HCT116 (cell line): ENCODE measurements at regions not wholly inside any gene's neighbourhood (a gene's known extent, or its start where the extent isn't known, plus 50 kb on each side); places are given as distances from the start of the nearest gene placed in this dataset.

Experiments
- ATAC-seq: fragments of 200-7000 bp; cut with Tn5 transposase; 2 replicates; pipeline ENCODE4 v1.9.1; 2020; ENCODE audit warnings: mild to moderate bottlenecking, moderate library complexity
- BruUV-seq: library from RNA; stranded (reverse); fragments of 400-500 nt; replicated peaks from 2 replicates; lab custom pipeline; 2021; lab: Mats Ljungman, UMichigan
- CTCF ChIA-PET: fragments of 300-600 bp; sonication (Branson Sonifier 250); formaldehyde crosslinking; loops from one replicate; lab custom pipeline; 2021; ENCODE audit warnings: antibody characterized with exemption; lab: Charles Lee
- POLR2A ChIA-PET: fragments of 300-600, 350-600 bp; sonication (Branson Sonifier 250); formaldehyde crosslinking; loops from one replicate; lab custom pipeline; 2021; ENCODE audit warnings: antibody characterized with exemption; lab: Charles Lee
- RAD21 ChIA-PET, 2 experiments: fragments of 300-600 bp; sonication (Branson Sonifier 250); formaldehyde crosslinking; loops; one replicate each; lab custom pipeline; 2023; ENCODE audit warnings: low total read pairs in 2 of 2; ENCODE audit not compliant: uncharacterized antibody in 2 of 2, unreplicated experiment in 2 of 2, low non-redundant PET in 1 of 2; lab: Charles Lee
- DNase-seq: peaks from one replicate; pipeline ENCODE4 v3.0.0-alpha.2; 2010; ENCODE audit warnings: low read depth, low spot score
- H2AFZ ChIP-seq: fragments of 200-600 bp; shearing (Covaris generic), sonication (generic); 2 replicates; pipeline ENCODE4 v1.6.1; 2017; ENCODE audit warnings: low read depth, mixed run types, mixed read lengths, antibody characterized with exemption, low read length; ENCODE audit not compliant: poor library complexity, severe bottlenecking
- H3K27ac ChIP-seq: 2 replicates; pipeline ENCODE4 v1.5.1; 2012; ENCODE audit warnings: low read depth, low read length
- H3K27me3 ChIP-seq: fragments of 200-600 bp; sonication (generic); 2 replicates; pipeline ENCODE4 v1.6.1; 2016; ENCODE audit warnings: mixed run types, low read length, mixed read lengths; ENCODE audit not compliant: insufficient read depth
- H3K36me3 ChIP-seq, 2 experiments: fragments of 200-500 bp in 1 of 2; fragments of 200-600 bp in 1 of 2; sonication (Bioruptor generic) in 1 of 2; sonication (generic) in 1 of 2; 2 replicates each; pipeline versions ENCODE4 v1.5.1 to v1.6.1; 2014 to 2016; ENCODE audit warnings: low read length in 2 of 2, inconsistent platforms in 1 of 2, mixed read lengths in 1 of 2, mixed run types in 1 of 2; ENCODE audit not compliant: insufficient read depth in 2 of 2, control insufficient read depth in 1 of 2
- H3K4me1 ChIP-seq, 2 experiments: fragments of 200-600 bp in 1 of 2; sonication (generic) in 1 of 2; 2 replicates each; pipeline versions ENCODE4 v1.5.1 to v1.6.1; 2012 to 2017; ENCODE audit warnings: low read length in 2 of 2, inconsistent platforms in 1 of 2, mild to moderate bottlenecking in 1 of 2, mixed read lengths in 1 of 2, mixed run types in 1 of 2, moderate library complexity in 1 of 2; ENCODE audit not compliant: insufficient read depth in 2 of 2, control insufficient read depth in 1 of 2
- H3K4me2 ChIP-seq: fragments of 200-600 bp; sonication (generic); 2 replicates; pipeline ENCODE4 v1.6.1; 2017; ENCODE audit warnings: mixed run types, low read length, mixed read lengths
- H3K4me3 ChIP-seq, 2 experiments: fragments of 200-600 bp in 1 of 2; sonication (generic) in 1 of 2; replicated peaks in 1 of 2; 2 replicates each; pipeline ENCODE4 v1.5.1; 2011 to 2016; ENCODE audit warnings: low read length in 2 of 2, control low read depth in 1 of 2, low read depth in 1 of 2, mild to moderate bottlenecking in 1 of 2, mixed read lengths in 1 of 2, mixed run types in 1 of 2
- H3K79me2 ChIP-seq: fragments of 200-600 bp; sonication (generic); 2 replicates; pipeline ENCODE4 v1.6.1; 2017; ENCODE audit warnings: mild to moderate bottlenecking, mixed run types, low read length, moderate library complexity, mixed read lengths; ENCODE audit not compliant: insufficient read depth
- H3K9ac ChIP-seq: fragments of 200-600 bp; sonication (generic); 2 replicates; pipeline ENCODE4 v1.6.1; 2016; ENCODE audit warnings: low read length, mixed read lengths
- H3K9me2 ChIP-seq: fragments of 200-600 bp; sonication (generic), shearing (Covaris generic); 2 replicates; pipeline ENCODE4 v1.6.1; 2017; ENCODE audit warnings: mixed run types, mild to moderate bottlenecking, moderate library complexity; ENCODE audit not compliant: insufficient read depth
- H3K9me3 ChIP-seq, 2 experiments: fragments of 200-500 bp in 1 of 2; fragments of 200-600 bp in 1 of 2; sonication (Bioruptor generic) in 1 of 2; sonication (generic) in 1 of 2; 2 replicates each; pipeline ENCODE4 v1.6.1; 2014 to 2017; ENCODE audit warnings: low read length in 2 of 2, mixed read lengths in 2 of 2, inconsistent platforms in 1 of 2, low read depth in 1 of 2, mild to moderate bottlenecking in 1 of 2, mixed run types in 1 of 2, moderate library complexity in 1 of 2; ENCODE audit not compliant: control insufficient read depth in 1 of 2, insufficient read depth in 1 of 2
- H4K20me1 ChIP-seq: fragments of 200-600 bp; sonication (generic), shearing (Covaris generic); 2 replicates; pipeline ENCODE4 v1.6.1; 2017; ENCODE audit warnings: mixed run types, mild to moderate bottlenecking, moderate library complexity; ENCODE audit not compliant: insufficient read depth
- ATF3 ChIP-seq: IDR thresholded peaks from 2 replicates; pipeline ENCODE4 v1.6.1; 2012
- CBX3 ChIP-seq: IDR thresholded peaks from 2 replicates; pipeline ENCODE4 v1.6.1; 2012; ENCODE audit warnings: low read depth
- CEBPB ChIP-seq: IDR thresholded peaks from 2 replicates; pipeline ENCODE4 v1.6.1; 2012; ENCODE audit warnings: low read depth
- ELF1 ChIP-seq: IDR thresholded peaks from 2 replicates; pipeline ENCODE4 v1.6.1; 2012; ENCODE audit warnings: low read depth, borderline replicate concordance
- POLR2A ChIP-seq: IDR thresholded peaks from 2 replicates; pipeline ENCODE4 v1.7.0; 2011; ENCODE audit warnings: borderline replicate concordance; ENCODE audit not compliant: insufficient read depth, insufficient read length; ENCODE audit errors: extremely low read depth
- POLR2AphosphoS5 ChIP-seq: IDR thresholded peaks from 2 replicates; pipeline ENCODE4 v1.6.1; 2011; ENCODE audit warnings: mild to moderate bottlenecking, low read depth, low read length, moderate library complexity
- RAD21 ChIP-seq: IDR thresholded peaks from 2 replicates; pipeline ENCODE4 v1.6.1; 2012; ENCODE audit warnings: low read depth, mild to moderate bottlenecking
- SIN3A ChIP-seq: IDR thresholded peaks from 2 replicates; pipeline ENCODE4 v1.6.1; 2012; ENCODE audit warnings: low read depth
- SRF ChIP-seq: IDR thresholded peaks from 2 replicates; pipeline ENCODE4 v1.6.1; 2012; ENCODE audit warnings: low read depth
- ZFX ChIP-seq: fragments of 450-650 bp; IDR thresholded peaks from 2 replicates; pipeline ENCODE4 v1.6.1; 2017
- ZNF274 ChIP-seq: fragments of 200-500 bp; sonication (Bioruptor generic); IDR thresholded peaks from 2 replicates; pipeline ENCODE4 v1.6.1; 2014; ENCODE audit warnings: mild to moderate bottlenecking, low read depth, low read length, inconsistent platforms
- intact Hi-C: fragments of 100-400 bp; cut with micrococcal nuclease; formaldehyde crosslinking; loops from 2 replicates; pipeline ENCODE4 v1.10.0; 2022
- TF ChIP-seq, protein P1 (sequence below): IDR thresholded peaks from 2 replicates; pipeline ENCODE4 v1.6.1; 2012
- TF ChIP-seq, protein P2 (sequence below): IDR thresholded peaks from 2 replicates; pipeline ENCODE4 v1.6.1; 2011; ENCODE audit warnings: mild to moderate bottlenecking, low read length, moderate library complexity; ENCODE audit not compliant: insufficient replicate concordance; ENCODE audit errors: extremely low read depth

- CTCF ChIA-PET = no interaction called here
- no peaks in the 10 kb centered on the region for H3K36me3 ChIP-seq
- TF ChIP-seq ATF3 = no peak
- no peak for TF ChIP-seq CEBPB
- no peak for TF ChIP-seq RAD21
- no peak for ATAC-seq
- intact Hi-C loops = no loop called here
- H3K27me3 ChIP-seq = no peaks in the 10 kb centered on the region
- H3K79me2 ChIP-seq = no peaks in the 10 kb centered on the region
- no peak overlapping the region for H3K27ac ChIP-seq
- RAD21 ChIA-PET = no interaction called here
- H4K20me1 ChIP-seq = no peaks in the 10 kb centered on the region
- H3K9ac ChIP-seq = no peak overlapping the region
- no peak overlapping the region for H2AFZ ChIP-seq
- H3K4me2 ChIP-seq = no peak overlapping the region
- DNase-seq = no peak
- no peaks in the 10 kb centered on the region for H3K9me2 ChIP-seq
- H3K4me3 ChIP-seq = no peak overlapping the region
- H3K4me1 ChIP-seq = no peaks in the 10 kb centered on the region
- POLR2A ChIA-PET = no interaction called here
- H3K9me3 ChIP-seq = no peaks in the 10 kb centered on the region
- BruUV-seq = no TSS peak
Observed at GRCh38 chr5:60223342-60223741, 329.8 kb upstream of the PDE4D start.

GRCh38 chr5:60219921-60220320 is 326.4 kb upstream of the PDE4D start:
- no peak for ATAC-seq
- H3K36me3 ChIP-seq = no peaks in the 10 kb centered on the region
- no peaks in the 10 kb centered on the region for H3K79me2 ChIP-seq
- no peak overlapping the region for H3K4me3 ChIP-seq
- no peaks in the 10 kb centered on the region for H3K27me3 ChIP-seq
- RAD21 ChIA-PET = no interaction called here
- TF ChIP-seq SIN3A = no peak
- TF ChIP-seq, protein P1, sequence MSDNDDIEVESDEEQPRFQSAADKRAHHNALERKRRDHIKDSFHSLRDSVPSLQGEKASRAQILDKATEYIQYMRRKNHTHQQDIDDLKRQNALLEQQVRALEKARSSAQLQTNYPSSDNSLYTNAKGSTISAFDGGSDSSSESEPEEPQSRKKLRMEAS = no peak
- TF ChIP-seq POLR2A = no peak
- no peak for TF ChIP-seq POLR2AphosphoS5
- TF ChIP-seq CBX3 = no peak
- TF ChIP-seq, protein P2, sequence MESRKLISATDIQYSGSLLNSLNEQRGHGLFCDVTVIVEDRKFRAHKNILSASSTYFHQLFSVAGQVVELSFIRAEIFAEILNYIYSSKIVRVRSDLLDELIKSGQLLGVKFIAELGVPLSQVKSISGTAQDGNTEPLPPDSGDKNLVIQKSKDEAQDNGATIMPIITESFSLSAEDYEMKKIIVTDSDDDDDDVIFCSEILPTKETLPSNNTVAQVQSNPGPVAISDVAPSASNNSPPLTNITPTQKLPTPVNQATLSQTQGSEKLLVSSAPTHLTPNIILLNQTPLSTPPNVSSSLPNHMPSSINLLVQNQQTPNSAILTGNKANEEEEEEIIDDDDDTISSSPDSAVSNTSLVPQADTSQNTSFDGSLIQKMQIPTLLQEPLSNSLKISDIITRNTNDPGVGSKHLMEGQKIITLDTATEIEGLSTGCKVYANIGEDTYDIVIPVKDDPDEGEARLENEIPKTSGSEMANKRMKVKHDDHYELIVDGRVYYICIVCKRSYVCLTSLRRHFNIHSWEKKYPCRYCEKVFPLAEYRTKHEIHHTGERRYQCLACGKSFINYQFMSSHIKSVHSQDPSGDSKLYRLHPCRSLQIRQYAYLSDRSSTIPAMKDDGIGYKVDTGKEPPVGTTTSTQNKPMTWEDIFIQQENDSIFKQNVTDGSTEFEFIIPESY = no peak
- no peak for TF ChIP-seq ATF3
- no peak for TF ChIP-seq SRF
- TF ChIP-seq ELF1 = no peak
- TF ChIP-seq ZFX = no peak
- TF ChIP-seq ZNF274 = no peak
- H4K20me1 ChIP-seq = no peaks in the 10 kb centered on the region
- H3K4me1 ChIP-seq = no peaks in the 10 kb centered on the region
- no peak overlapping the region for H3K4me2 ChIP-seq
- intact Hi-C loops = no loop called here
- H2AFZ ChIP-seq = no peak overlapping the region
- POLR2A ChIA-PET = no interaction called here
- CTCF ChIA-PET = no interaction called here
- H3K9me2 ChIP-seq = no peaks in the 10 kb centered on the region
- H3K9me3 ChIP-seq = no peaks in the 10 kb centered on the region
- no peak overlapping the region for H3K9ac ChIP-seq
- H3K27ac ChIP-seq = no peak overlapping the region
- no TSS peak for BruUV-seq
- no peak for DNase-seq
